Vagina (tissue), 2 donors: ENCODE measurements at regions not wholly inside any gene's neighbourhood (a gene's known extent, or its start where the extent isn't known, plus 50 kb on each side); places are given as distances from the start of the nearest gene placed in this dataset.
"Not testable (repeated sequence)": the region's sequence is repeated elsewhere in the genome, so short reads cannot be mapped to it uniquely, and the experiment has no call there.

Experiments used
- POLR2A ChIP-seq, 2 donors: fragments of 450-650 bp; IDR thresholded peaks; one replicate each; pipeline ENCODE4 v1.6.1; 2017; ENCODE audit warnings: antibody characterized with exemption in 2 of 2, mild to moderate bottlenecking in 2 of 2, moderate library complexity in 2 of 2
- POLR2AphosphoS5 ChIP-seq, 2 donors: sonication (generic); formaldehyde crosslinking; IDR thresholded peaks; one replicate each; pipeline ENCODE4 v1.9.0; 2017; ENCODE audit warnings: antibody characterized with exemption in 2 of 2, mild to moderate bottlenecking in 2 of 2, low read depth in 1 of 2; ENCODE audit not compliant: insufficient read depth in 1 of 2
- TF ChIP-seq, protein P1 (sequence below), 3 experiments: fragments of 450-650 bp in 2 of 3; fragments of 200-600 bp in 1 of 3; sonication (generic) in 1 of 3; IDR thresholded peaks; one replicate each; pipeline ENCODE4 v1.5.1; 2017 to 2019; ENCODE audit warnings: antibody characterized with exemption in 3 of 3, mild to moderate bottlenecking in 2 of 3, moderate library complexity in 2 of 3

DNA sequence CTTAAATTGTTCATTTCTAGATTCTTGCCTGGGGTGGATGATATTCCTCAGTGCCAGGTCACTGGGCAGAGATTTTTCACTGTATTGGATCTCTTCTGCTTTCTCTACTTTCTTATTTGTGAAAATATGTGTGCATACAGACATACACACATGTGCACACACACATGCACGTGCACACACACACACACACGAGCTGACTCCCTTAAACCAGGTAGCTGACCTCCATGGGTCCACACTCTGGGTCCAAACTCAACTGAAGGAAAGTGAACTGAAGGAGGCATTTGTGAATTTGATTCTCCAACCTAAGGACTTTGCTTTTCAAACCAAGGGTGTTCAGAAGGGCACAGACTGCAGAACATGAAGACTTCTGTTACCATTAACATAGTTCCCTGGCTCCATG, 113.8 kb downstream of the POTEB start:
- TF ChIP-seq, protein P1, sequence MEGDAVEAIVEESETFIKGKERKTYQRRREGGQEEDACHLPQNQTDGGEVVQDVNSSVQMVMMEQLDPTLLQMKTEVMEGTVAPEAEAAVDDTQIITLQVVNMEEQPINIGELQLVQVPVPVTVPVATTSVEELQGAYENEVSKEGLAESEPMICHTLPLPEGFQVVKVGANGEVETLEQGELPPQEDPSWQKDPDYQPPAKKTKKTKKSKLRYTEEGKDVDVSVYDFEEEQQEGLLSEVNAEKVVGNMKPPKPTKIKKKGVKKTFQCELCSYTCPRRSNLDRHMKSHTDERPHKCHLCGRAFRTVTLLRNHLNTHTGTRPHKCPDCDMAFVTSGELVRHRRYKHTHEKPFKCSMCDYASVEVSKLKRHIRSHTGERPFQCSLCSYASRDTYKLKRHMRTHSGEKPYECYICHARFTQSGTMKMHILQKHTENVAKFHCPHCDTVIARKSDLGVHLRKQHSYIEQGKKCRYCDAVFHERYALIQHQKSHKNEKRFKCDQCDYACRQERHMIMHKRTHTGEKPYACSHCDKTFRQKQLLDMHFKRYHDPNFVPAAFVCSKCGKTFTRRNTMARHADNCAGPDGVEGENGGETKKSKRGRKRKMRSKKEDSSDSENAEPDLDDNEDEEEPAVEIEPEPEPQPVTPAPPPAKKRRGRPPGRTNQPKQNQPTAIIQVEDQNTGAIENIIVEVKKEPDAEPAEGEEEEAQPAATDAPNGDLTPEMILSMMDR (IDR thresholded peaks at IDR 0.05): not testable (repeated sequence)
- TF ChIP-seq POLR2AphosphoS5 (IDR thresholded peaks at IDR 0.05; ENCODE audit: insufficient read depth in 1 of 2, low read depth in 1 of 2); POLR2A (IDR thresholded peaks at IDR 0.05): not testable (repeated sequence)
